GM21723 (cell line): ENCODE measurements at regions not wholly inside any gene's neighbourhood (a gene's known extent, or its start where the extent isn't known, plus 50 kb on each side); places are given as distances from the start of the nearest gene placed in this dataset.
"Not testable (repeated sequence)": the region's sequence is repeated elsewhere in the genome, so short reads cannot be mapped to it uniquely, and the experiment has no call there.

Experiments
- ATAC-seq: cut with Tn5 transposase; IDR thresholded peaks from one replicate; pipeline ENCODE4 v1.9.1; 2021; ENCODE audit warnings: mild to moderate bottlenecking, moderate library complexity; ENCODE audit not compliant: unreplicated experiment

GRCh38 chr1:239963856-239964255 is 127.8 kb upstream of the FMN2 start:
- ATAC-seq, result no peak

DNA sequence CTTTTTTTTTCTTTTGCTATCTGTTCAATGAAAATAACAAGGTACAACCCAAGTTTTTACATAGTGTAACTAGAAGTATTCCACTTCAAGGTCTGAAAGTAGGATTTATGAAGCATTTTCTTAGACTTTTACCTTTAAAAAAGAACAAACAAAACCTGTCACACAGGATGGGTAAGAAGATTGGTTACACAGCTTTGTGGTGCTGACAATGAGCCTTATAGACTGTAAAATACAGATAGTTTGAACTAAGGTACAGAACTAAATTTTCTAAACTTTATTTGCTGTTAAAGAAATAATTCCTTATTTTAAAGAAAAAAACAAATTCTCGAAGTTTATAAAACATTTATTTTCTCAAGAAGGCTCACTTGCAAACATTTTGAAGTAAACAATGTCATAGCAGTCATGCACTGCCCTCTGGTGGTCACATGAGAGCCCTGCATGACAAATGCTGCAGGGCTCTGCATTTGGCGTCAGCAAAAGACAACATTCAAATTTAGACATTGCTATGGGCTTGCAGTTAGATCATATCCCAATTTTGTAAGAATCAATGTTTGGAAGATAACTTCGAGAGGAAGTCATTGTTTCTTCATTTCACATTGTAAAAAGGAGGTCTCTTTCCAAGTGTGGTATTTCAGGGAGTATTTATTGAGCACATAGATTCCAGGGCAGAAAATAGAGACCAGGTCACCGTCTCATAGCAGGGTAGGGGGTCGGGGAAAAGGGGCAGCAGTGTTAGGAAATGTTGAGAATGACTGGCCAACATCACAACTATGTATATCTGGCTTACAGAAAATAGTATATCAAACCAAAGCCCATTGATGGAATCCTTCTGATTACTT is 115.3 kb upstream of the FMN2 start:
- peak; percentile 97 for ATAC-seq

DNA sequence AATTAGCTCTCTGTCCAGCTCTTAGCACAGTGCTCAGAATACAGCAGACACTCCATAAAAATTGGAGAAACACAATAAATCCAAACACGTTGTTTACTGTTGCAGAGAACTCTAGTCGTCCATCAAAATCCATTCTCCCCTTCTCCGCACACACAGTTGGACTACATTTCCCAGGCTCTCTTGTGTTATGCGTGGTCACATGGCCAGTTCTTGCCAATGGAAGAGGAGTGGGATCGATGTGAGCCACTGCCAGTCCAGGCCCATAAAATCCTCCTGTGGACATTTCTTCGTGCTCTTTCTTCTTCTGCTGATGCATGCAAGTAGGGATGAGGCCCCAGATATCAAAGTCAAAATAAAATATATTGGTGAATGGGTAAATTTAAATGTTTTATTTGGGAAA is 114.3 kb upstream of the FMN2 start:
- ATAC-seq, result no peak

- no peak for ATAC-seq
These were observed 112.2 kb upstream of the FMN2 start for GRCh38 chr1:239979456-239979855.

DNA sequence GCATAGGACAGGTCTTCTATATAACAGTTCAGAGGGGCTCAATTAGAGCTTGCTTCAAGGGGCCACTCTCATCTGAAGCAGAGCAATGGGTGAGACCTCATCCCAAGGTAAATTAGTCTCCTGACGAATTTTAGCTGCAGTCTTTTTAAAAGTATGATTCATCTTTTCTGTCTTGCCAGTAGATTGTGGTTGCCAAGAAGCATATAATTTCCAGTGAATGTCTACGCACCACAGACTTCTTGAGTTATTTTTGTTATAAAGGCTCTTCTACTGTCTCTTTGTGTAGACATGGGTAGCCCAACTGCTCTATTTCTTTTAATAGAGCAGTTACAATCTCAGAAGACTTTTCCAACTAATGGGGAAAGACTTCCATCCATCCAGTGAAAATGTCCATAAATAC is 108.9 kb upstream of the FMN2 start:
- ATAC-seq, result no peak

DNA sequence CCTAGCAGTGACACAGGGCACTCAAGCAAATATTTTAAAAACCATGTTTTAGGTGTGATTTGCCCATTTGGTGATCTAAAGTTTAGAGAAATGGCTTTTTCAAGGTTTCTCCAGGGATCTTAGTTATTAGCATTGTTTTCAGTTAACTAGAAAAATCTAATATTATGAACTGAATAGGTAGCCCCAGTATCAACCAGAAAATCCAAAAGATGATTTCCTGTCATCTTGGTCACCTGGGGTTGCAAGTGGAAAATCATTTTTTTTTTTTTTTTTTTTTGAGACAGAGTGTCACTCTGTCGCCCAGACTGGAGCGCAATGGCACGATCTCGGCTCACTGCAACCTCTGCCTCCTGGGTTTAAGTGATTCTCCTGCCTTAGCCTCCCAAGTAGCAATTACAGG is 106.6 kb upstream of the FMN2 start:
- no peak for ATAC-seq

- ATAC-seq, result no peak
These were observed 104.5 kb upstream of the FMN2 start for GRCh38 chr1:239987103-239987745.

GRCh38 chr1:239989990-239990389 is 101.7 kb upstream of the FMN2 start:
- ATAC-seq, result no peak

- ATAC-seq, result not testable (repeated sequence)
These were observed 99.1 kb upstream of the FMN2 start for GRCh38 chr1:239992566-239992965.

DNA sequence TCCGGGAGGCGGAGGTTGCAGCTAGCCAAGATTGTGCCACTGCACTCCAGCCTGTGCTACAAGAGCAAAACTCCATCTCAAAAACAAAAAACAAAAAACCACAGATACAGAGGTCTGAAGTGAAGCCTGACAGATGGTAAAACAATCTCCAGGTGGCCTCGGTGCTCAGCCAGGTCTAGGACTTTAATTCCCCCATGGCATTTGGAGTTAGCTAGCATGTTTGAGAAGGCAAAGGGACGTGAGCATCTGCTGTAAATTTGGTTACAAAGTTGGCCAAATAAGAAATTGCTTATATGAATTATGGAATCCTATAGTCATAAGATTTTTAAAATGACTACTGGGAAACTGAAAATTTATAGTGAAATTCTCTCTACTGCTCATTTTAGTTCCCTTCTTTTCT is 98.3 kb upstream of the FMN2 start:
- no peak for ATAC-seq

DNA sequence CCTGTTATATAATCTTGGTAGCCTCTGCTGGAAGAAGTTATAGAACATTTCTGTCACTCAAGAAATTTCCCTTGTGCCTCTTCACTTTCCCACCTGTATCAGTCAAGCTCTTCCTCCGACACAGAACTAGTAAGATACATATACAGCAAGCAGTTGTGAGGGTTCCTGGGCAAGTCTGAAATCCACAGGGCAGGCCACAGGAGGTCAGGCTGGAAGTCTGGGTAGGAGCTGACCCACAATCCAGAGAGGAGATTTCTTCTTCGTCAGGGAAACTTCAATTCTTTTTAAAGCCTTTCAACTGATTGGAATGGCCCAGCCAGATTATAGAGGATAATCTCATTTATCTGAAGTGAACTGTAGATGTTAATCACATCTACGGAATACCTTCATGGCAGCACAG is 96.4 kb upstream of the FMN2 start:
- no peak for ATAC-seq

- no peak for ATAC-seq
These were observed 94.5 kb upstream of the FMN2 start for GRCh38 chr1:239997160-239997514.

DNA sequence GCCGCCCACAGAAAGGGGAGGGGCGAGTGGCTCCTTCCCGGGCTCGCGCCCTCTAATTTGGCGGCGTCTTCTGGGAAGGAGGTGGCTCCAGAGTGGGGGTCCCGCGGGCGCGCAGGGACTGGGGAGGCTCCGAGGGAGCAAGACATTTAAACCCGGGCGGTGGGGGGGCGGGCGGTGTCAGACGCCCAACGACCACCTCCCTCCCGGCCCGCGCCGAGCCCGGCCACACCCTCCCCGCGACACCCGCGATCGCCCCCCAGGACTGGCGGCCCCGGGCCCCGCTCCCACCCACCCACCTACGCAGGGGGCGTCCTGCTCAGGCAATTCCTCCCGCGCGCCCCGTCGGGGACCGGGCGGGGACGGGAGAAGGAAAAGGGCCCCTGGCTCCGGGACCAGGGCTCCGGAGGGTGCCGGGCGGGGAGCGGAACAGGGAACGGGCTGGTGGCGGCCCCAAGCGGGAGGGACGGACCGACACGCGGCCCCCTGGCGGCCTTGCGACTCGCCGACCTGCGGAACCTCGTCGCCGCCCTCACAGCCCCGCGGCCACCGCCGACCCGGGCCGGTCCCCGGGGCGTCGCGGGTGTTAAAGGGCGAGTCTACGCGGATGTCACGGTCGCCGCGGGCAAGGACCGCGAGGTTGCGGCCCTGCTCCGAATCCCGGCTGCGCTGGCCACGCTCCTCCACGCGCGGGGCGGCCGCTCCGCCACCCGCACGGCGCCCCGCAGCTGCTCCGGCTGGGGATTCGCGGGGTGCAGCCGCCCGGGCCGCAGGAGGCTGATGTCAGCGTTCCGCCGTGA is 94.0 kb upstream of the FMN2 start:
- ATAC-seq, result no peak

DNA sequence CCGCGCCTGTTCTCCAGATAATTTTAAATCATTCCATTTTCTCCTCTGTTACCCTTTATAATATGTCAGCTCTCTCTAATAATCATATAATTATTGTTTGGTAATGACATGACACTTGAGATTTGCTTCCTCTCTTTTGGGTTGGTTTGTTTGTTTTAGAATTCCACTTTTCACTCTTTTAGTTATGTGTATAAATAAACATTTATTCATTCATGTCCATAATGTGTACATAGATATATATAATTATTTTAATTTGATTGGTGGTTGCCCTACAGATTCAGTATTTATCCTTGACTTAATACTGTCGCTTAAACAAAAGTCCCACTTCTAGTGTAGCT is 93.4 kb upstream of the FMN2 start:
- no peak for ATAC-seq

DNA sequence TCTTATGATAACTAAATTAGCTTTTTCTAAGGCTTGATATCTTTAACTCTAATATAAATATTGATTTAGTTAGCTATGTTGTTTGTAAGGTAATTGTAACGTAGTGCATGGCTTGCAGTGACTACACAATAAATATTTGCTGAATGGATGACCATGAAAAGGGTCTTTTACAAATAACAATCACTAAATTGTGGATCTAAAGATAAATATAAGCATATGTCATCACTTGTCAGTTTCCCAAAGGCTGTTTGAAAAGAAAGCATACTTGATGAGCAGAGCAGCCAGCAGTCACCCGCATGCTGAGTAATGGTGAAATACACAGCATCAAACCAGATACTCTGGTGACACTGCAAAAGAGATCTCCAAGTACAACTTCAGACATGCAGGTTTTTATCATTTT is 92.5 kb upstream of the FMN2 start:
- ATAC-seq, result no peak

GRCh38 chr1:240000634-240001033 is 91.0 kb upstream of the FMN2 start:
- ATAC-seq, result no peak

GRCh38 chr1:240001177-240001740 is 90.4 kb upstream of the FMN2 start:
- no peak for ATAC-seq

DNA sequence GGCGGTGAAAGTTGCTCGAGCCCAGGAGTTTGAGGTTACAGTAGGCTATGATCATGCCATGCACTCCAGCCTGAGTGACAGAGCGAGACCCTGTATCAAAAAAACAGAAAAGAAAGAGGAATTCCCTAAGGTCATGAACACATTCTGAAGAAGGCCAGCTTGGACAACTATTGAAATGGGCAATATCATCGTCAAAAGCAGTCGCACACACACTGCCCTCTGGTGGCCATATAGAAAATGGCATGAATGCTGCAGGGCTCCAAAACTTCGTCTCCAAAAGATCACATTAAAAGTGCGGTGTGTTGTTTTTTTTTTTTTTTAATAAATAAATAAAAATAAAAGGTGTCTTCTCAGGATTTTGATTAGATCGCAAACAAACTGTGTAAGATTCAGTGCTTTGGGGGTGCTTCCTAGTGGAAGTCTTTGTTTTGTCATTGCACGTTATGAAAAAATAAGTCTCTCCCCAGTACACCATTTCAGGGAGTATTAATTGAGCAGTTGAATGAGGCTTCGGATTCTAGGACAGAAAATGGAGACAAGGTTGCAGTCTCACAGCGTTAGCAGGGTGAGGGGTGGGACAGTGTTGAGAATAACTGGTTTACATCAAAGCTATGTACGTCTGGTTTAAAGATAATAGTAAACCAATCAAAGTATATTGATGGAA is 87.5 kb upstream of the FMN2 start:
- ATAC-seq, result peak; percentile 46

- no peak for ATAC-seq
These were observed 85.6 kb upstream of the FMN2 start for GRCh38 chr1:240005997-240006650.

DNA sequence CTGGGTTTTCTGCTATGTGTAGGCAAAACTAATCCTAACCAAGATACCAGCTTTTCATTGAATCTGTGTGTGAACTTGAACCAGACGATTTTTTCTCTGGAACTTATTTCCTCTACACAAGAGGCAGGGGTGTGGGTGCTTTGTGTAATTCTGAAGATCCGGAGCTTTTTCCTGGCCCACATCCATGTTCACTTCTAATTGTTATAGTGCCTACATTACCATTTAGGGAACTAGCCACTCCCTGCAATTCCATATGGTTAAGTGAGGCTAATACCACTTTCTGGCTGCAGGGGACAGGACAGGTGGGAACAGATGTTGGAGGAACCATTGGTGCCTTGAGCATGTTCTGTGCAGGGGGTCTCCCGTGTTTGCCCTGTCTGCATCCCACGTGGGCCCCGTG is 83.4 kb upstream of the FMN2 start:
- ATAC-seq, result no peak

GRCh38 chr1:240014051-240014450 is 77.6 kb upstream of the FMN2 start:
- no peak for ATAC-seq
